GM19351 (cell line): ENCODE measurements at regions not wholly inside any gene's neighbourhood (a gene's known extent, or its start where the extent isn't known, plus 50 kb on each side); places are given as distances from the start of the nearest gene placed in this dataset.
"Not testable (repeated sequence)": the region's sequence is repeated elsewhere in the genome, so short reads cannot be mapped to it uniquely, and the experiment has no call there.

Experiments used
- ATAC-seq: cut with Tn5 transposase; IDR thresholded peaks from one replicate; pipeline ENCODE4 v1.9.1; 2021; ENCODE audit warnings: mild to moderate bottlenecking, moderate library complexity; ENCODE audit not compliant: unreplicated experiment

DNA sequence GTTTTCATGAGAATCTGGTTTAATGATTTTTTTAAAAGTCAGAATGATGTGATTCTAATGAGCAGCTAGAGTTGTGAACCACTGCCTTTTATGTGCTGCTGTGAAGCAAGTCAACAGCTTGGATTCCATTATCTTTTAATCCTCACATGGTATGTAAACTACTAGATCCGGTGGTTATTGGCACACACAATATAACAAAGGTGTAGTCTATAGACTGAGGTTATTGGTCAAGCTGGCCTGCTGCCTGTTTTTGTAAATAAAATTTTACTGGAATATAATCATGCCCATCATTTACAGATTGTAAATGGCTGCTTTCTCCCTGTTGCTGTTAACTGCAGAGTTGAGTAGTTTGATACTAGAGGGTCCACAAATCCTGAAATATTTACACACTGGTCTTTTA lies 103.1 kb downstream of the OTOL1 start:
- ATAC-seq = no peak

- ATAC-seq = no peak
Observed at GRCh38 chr3:161600173-161600572, 103.6 kb downstream of the OTOL1 start.

GRCh38 chr3:161602475-161602874 lies 105.9 kb downstream of the OTOL1 start:
- no peak for ATAC-seq

- ATAC-seq = no peak
Observed at GRCh38 chr3:161602918-161603317, 106.3 kb downstream of the OTOL1 start.

DNA sequence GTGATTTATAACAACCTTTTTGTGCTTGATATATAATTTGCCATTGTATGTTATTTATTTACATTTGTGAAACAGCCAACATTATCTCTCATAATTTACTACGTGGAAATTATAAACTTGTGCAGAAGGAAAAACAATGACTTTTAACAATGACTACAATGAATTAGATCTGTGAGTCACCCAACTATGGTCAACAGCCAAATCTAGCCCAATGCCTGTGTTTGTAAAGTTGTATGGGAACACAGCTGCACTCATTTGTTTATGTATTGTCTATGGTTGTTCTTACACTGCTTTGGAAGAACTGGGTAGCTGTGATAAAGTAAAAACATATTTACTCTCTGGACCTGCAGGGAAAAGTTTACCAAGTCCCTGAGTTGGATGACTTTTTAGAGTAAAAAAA lies 110.4 kb downstream of the OTOL1 start:
- no peak for ATAC-seq

- no peak for ATAC-seq
Observed at GRCh38 chr3:161619351-161619750, 122.7 kb downstream of the OTOL1 start.

- no peak for ATAC-seq
Observed at GRCh38 chr3:161630794-161631193, 134.2 kb downstream of the OTOL1 start.

DNA sequence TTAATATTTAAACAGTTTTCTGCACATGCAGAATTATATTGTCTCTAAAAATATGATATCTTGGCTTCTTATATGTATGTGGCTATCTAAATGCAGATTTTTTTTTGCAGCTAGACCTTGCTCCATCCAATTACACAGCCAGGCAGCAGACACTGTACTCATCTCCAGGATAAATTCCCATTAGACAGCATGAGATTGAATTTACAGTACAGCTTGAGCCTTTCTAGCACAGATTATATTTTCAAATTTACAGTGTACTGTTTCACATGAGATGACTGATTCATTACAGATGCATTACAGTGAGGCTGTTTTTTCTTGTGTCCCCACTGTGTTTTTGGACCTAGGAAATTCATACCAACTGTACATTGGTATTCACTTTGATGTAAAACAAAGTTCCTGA lies 134.9 kb downstream of the OTOL1 start:
- ATAC-seq = no peak

DNA sequence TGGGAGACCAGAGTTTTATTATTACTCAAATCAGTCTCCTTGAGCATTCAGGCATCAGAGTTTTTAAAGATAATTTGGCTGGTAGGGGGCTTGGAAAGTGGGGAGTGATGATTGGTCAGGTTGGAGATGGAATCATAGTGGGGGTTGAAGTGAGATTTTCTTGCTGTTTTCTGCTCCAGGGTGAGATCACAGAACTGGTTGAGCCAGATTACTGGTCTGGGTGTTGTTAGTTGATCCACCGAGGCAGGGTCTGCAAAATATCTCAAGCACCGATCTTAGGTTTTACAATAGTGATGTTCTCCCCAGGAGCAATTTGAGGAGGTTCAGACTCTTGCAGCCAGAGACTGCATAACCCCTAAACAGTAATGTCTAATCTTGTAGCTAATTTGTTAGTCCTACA lies 141.0 kb downstream of the OTOL1 start:
- no peak for ATAC-seq

DNA sequence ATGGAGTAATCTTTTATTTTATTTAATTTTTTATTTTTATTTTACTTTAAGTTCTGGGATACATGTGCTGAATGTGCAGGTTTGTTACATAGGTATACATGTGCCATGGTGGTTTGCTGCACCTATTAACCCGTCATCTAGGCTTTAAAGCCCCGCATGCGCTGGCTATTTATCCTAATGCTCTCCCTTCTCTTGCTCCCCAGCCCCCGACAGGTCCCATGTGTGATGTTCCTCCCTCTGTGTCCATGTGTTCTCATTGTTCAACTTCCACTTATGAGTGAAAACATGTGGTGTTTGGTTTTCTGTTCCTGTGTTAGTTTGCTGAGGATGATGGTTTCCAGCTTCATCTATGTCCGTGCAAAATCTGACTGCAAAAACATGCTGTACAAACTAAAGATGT lies 142.5 kb downstream of the OTOL1 start:
- not testable (repeated sequence) for ATAC-seq

GRCh38 chr3:161640181-161640580 lies 143.6 kb downstream of the OTOL1 start:
- ATAC-seq = no peak

- ATAC-seq = no peak
Observed at GRCh38 chr3:161641287-161641686, 144.7 kb downstream of the OTOL1 start.

DNA sequence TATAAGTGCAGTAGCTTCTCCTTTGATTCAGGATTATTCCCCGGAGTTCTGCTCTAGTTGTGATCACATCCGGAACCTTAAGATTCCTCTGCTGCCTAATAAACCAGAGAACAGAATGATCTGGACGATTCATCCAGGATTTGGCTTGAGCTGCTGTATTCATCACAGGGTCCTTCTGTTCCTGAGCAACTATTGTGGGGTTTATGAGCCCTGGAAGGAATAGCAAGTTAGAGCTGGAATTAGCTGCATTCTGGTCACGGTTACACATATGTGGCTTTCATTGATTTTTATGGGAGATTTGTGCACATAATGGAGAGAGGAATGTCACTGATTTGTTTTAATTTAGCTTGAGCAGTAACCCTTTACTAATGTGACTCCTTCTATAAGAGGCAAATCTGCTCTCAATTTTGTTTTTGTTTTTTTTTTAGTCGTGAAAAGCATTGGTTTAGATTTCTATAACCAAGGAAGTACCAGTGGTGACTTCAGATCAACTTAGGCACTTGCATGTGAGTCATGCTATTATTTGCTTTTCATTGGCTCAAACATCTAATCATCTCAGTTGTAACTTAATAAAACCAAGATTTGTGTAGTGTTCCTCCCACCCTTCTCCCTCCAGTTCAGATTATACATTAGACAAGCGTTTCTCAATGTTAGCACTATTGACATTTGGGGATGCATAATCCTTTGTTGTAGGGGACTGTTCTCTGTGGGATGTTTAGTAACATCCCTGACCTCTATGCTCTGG lies 148.5 kb downstream of the OTOL1 start:
- ATAC-seq = no peak

- no peak for ATAC-seq
Observed at GRCh38 chr3:161647936-161648470, 151.4 kb downstream of the OTOL1 start.

DNA sequence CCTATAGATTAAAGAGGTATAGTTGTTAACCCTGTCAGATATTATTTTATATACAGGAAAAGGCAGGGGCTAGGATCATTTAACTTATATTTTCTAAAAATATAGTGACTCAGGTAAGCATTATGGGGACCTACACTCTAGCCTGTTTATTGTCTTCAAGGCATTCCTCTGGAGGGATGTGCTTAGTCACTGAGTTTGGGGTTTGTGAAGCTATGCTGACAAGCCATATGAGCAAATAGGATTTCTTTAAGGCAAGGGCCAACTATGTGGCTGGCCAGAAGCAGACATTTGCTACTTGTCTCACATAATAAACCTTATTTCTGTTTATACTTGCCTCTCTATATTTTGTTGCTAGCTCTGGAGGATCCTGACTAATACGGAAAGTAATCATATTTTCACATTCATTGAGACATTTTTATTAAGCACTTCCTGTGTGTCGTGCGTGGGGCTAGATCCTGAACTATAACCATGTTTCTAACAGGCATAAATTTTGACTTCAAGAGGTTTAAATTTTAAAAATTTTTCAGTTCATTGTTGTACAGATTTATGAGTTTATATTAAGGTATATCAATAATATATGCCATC lies 153.4 kb downstream of the OTOL1 start:
- ATAC-seq = no peak

- no peak for ATAC-seq
Observed at GRCh38 chr3:161657786-161658185, 161.2 kb downstream of the OTOL1 start.

GRCh38 chr3:161671141-161671540 lies 174.5 kb downstream of the OTOL1 start:
- ATAC-seq = no peak

GRCh38 chr3:161672478-161672877 lies 175.9 kb downstream of the OTOL1 start:
- no peak for ATAC-seq

DNA sequence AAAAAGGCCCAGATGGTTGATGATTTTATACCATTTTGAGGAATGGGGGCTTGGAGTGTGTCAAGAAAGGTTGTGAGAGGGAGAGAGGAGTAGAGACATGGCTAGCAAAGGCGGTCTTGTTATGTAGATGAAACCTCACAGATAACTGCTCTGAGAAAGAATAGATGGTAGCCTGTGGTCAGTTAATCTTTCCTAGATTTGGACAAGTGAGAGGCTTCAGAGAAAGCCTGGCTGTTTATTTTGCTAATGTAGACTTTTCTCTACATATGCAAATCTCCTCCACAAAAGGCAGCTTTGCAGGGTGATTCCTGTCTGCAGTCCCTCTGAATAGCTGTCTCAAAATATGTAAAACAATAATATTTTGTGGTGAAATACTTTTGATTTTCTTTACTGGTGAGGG lies 177.3 kb downstream of the OTOL1 start:
- no peak for ATAC-seq

GRCh38 chr3:161674402-161674801 lies 177.8 kb downstream of the OTOL1 start:
- ATAC-seq = no peak

DNA sequence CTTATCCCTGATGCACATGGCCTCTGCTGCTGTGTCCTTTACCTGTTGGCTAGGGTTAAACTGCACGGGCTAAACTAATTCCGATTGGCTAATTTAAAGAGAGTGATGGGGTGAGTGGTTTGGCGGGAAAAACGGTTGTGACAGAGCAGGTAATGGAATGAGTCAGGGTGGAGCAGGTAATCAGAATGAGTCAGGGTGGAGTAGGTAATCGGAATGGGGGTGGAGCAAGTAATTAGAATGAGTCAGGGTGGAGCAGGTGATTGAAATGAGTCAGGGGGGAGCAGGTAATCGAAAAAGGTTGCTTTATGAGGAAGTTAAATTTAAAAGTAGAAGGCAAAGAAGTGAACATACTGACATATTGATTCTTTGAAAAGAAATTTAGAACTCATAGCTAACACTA lies 185.2 kb downstream of the OTOL1 start:
- not testable (repeated sequence) for ATAC-seq

DNA sequence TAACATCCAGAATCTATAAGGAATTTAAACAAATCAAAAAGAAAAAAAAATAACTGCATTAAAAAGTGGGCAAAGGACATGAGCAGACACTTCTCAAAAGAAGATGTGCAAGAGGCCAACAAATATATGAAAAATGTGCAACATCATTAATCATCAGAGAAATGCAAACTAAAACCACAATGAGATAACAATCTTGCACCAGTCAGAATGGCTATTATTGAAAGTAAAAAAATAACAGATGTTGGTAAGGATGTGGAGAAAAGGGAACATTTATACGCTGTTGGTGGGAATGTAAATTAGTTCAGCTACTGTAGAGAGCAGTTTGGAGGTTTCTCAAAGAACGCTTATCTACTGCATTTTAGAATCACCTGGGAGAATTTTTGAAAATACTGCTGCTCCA lies 186.1 kb downstream of the OTOL1 start:
- ATAC-seq = no peak
